ENCODE measurements at regions not wholly inside any gene's neighbourhood (a gene's known extent, or its start where the extent isn't known, plus 50 kb on each side); places are given as distances from the start of the nearest gene placed in this dataset.
A peak's percentile ranks its signal among the peaks of the same experiment; 100 is the strongest.
"Not testable (repeated sequence)": the region's sequence is repeated elsewhere in the genome, so short reads cannot be mapped to it uniquely, and the experiment has no call there.

- FAIRE-seq = no peak
- no peak for DNase-seq (ENCODE audit: insufficient read length, low spot score)
These were observed 144.8 kb upstream of the RGPD4 start for GRCh38 chr2:107681936-107682335.

- FAIRE-seq (no peak), DNase-seq (ENCODE audit: insufficient read length, low spot score) (no peak)
These were observed 142.3 kb upstream of the RGPD4 start for GRCh38 chr2:107684421-107684820.

- FAIRE-seq (no peak), DNase-seq (ENCODE audit: insufficient read length, low spot score) (no peak)
These were observed 141.2 kb upstream of the RGPD4 start for GRCh38 chr2:107685421-107685986.

- DNase-seq (ENCODE audit: insufficient read length, low spot score) (no peak), FAIRE-seq (no peak)
These were observed 139.6 kb upstream of the RGPD4 start for GRCh38 chr2:107687073-107687472.

- FAIRE-seq = no peak
- DNase-seq (ENCODE audit: insufficient read length, low spot score) = no peak
These were observed 138.6 kb upstream of the RGPD4 start for GRCh38 chr2:107688135-107688534.

DNA sequence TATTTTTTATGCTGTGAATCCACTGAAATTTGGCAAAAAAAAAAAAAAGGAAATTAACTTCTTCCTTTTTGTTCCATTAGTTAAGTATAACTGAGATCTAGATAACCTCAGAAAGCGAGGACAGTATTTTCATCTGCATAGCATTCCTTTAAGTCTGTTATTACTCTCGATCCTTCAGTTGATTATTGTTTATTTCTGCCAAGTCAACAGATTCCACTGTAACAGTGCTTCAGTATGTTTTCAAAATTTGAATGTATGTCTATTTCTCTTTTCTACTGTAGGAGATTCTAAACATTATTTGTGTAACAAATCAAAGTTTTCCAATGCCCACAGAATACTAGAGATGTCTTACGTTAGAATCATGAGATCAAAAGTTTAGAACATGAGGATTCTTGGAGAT lies 133.1 kb upstream of the RGPD4 start:
- DNase-seq (ENCODE audit: insufficient read length, low spot score) (no peak), FAIRE-seq (no peak)

GRCh38 chr2:107694667-107695066 lies 132.0 kb upstream of the RGPD4 start:
- FAIRE-seq = peak; percentile 80
- DNase-seq (ENCODE audit: insufficient read length, low spot score) = no peak

DNA sequence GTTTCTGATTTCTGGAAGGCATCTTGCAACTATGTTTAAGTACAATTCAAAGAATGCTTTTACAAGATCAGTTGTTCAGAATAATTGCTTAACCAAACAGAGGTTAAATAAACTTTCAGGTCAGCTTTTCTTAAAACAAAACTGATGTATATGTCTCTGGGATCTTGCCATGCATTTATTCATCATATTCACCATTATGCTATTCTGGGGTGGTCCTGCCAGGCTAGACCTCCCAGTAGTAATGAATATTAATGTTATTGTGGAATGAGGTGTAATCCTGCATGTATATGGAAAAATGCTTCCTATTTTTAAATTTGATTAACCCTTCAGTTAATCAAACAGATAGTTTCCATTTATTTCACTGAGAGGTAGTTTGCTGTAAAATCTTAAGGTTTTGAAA lies 129.3 kb upstream of the RGPD4 start:
- DNase-seq (ENCODE audit: insufficient read length, low spot score) (no peak), FAIRE-seq (no peak)

DNA sequence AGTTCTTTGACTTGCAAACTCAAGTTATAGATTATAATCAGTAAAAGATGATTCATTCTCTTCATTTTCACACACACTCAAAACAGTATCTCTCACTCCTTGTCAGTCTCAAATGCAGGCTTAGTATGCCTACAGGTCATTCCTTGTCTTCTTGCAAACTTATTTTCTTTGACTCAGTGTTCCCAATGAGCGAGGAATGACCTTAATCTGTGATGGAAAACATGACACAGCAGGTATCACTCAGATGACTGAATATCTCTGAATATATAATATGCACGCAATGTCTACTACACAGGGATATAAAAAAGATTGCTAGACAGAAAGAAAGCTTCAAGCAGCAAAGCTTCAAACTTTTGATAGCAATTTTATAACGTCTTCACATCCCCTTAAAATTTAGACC lies 127.8 kb upstream of the RGPD4 start:
- DNase-seq (ENCODE audit: insufficient read length, low spot score) (no peak), FAIRE-seq (no peak)

GRCh38 chr2:107700073-107700472 lies 126.6 kb upstream of the RGPD4 start:
- no peak for DNase-seq (ENCODE audit: insufficient read length, low spot score)
- no peak for FAIRE-seq

DNA sequence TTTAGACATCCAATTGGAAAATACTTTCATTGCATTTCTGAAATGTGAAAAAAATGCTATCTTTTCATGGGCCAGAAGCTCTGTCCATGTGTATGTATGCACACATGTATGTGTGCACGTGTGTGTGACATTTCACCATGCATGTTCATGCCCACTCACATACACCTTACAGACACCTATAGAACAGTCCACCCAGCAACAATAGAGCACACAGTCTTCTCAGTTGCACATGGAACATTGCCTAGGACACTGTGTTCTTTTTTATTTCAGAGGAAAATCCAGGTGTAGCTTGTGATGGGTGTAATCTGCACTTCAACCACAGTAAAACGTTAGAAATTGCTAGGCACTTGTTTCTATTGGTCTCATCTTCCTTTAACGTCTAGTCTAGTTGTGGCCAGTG lies 114.8 kb upstream of the RGPD4 start:
- no peak for DNase-seq (ENCODE audit: insufficient read length, low spot score)
- FAIRE-seq = no peak

GRCh38 chr2:107712857-107713256 lies 113.8 kb upstream of the RGPD4 start:
- no peak for DNase-seq (ENCODE audit: insufficient read length, low spot score)

GRCh38 chr2:107717661-107718060 lies 109.0 kb upstream of the RGPD4 start:
- DNase-seq (ENCODE audit: insufficient read length, low spot score) (no peak), FAIRE-seq (no peak)

More at GRCh38 chr2:107712857-107713256, 113.8 kb upstream of the RGPD4 start:
- FAIRE-seq = no peak

DNA sequence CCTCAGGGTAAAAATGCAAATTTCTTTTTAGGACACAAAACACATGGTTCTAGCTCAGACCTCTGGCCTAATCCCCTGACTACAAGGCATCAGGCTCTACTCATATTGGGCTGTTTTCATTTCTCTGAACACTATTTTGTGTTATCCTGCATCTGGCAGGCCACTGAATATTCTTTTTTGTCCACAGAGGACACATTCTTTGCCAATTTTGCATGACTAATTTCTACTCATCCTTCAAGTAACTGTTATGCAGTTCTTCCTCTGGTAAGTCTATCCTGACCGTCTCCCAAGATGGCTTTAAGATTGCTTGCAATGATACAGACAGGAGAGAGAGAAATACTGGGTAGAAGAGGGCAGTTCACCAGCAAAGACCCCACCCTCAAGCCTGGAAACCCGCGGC lies 107.6 kb upstream of the RGPD4 start:
- no peak for FAIRE-seq
- DNase-seq (ENCODE audit: insufficient read length, low spot score) = no peak

- DNase-seq (ENCODE audit: insufficient read length, low spot score) (no peak), FAIRE-seq (no peak)
These were observed 106.9 kb upstream of the RGPD4 start for GRCh38 chr2:107719836-107720235.

GRCh38 chr2:107721178-107721577 lies 105.5 kb upstream of the RGPD4 start:
- FAIRE-seq = no peak
- DNase-seq (ENCODE audit: insufficient read length, low spot score) = no peak

GRCh38 chr2:107721586-107721985 lies 105.1 kb upstream of the RGPD4 start:
- no peak for FAIRE-seq
- DNase-seq (ENCODE audit: insufficient read length, low spot score) = no peak

GRCh38 chr2:107725824-107726223 lies 100.9 kb upstream of the RGPD4 start:
- DNase-seq (ENCODE audit: insufficient read length, low spot score); FAIRE-seq: not testable (repeated sequence)

DNA sequence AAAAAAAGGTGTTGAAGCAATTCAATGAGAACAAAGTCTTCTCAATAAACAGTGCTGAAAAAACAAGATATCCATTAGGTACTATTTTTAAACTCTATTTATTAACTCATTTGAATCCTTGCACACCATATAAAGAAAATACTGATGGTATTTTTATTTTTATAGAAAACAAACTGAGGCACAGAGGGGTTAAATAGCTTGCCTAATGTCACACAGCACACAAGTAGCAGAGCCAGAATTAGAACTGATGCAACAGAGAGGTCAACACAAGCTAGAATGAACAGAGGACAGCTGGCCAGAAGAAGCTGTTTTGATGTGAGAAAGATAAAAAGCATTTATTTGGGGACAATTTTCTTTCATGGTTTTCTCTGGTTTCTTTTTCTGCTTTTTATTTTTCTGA lies 99.4 kb upstream of the RGPD4 start:
- FAIRE-seq (no peak), DNase-seq (ENCODE audit: insufficient read length, low spot score) (no peak)

DNA sequence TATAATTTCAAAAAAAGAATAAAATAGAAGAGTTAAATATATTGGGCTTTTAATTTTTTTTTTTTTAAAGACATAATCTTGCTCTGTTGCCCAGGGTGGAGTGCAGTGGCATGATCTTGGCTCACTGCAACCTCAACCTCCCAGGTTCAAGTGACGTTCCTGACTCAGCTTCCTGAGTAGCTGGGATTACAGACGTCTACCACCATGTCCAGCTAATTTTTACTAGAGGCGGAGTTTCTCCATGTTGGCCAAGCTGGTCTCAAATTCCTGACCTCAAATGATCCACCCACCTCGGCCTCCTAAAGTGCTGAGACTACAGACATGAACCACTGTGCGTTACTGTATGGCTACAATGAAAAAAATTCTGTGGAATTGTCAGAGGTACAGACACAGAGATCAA lies 98.1 kb upstream of the RGPD4 start:
- DNase-seq (ENCODE audit: insufficient read length, low spot score) (no peak), FAIRE-seq (no peak)

DNA sequence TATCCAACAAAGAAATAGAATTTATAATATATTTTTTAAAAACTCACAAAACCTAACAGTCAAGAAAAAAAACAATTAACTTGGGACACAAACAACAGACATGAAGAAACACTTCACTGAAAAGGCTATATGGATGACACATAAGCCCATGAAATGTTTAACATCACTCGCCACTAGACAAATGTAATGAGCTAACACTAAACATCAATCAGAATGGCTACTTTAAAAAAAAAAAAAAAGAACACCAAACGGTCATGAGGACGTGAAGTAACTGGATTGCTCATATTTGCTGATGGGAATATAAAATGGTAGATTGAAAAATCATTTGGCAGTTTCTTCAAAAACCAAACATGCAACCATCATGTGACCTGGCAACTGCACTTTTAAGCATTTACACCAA lies 97.3 kb upstream of the RGPD4 start:
- no peak for DNase-seq (ENCODE audit: insufficient read length, low spot score)
- FAIRE-seq = no peak

- FAIRE-seq = no peak
- no peak for DNase-seq (ENCODE audit: insufficient read length, low spot score)
These were observed 95.8 kb upstream of the RGPD4 start for GRCh38 chr2:107730898-107731297.

GRCh38 chr2:107731435-107731834 lies 95.3 kb upstream of the RGPD4 start:
- FAIRE-seq = no peak

More at GRCh38 chr2:107731435-107731834, 95.3 kb upstream of the RGPD4 start:
- no peak for DNase-seq (ENCODE audit: insufficient read length, low spot score)
